OCI-M2 (cell line): ENCODE measurements at regions not wholly inside any gene's neighbourhood (a gene's known extent, or its start where the extent isn't known, plus 50 kb on each side); places are given as distances from the start of the nearest gene placed in this dataset.
"Not testable (repeated sequence)": the region's sequence is repeated elsewhere in the genome, so short reads cannot be mapped to it uniquely, and the experiment has no call there.

ENCODE experiments used
- DNase-seq: peaks from one replicate; lab custom pipeline; 2025; ENCODE audit not compliant: unreplicated experiment; lab: John Stamatoyannopoulos, UW

DNA sequence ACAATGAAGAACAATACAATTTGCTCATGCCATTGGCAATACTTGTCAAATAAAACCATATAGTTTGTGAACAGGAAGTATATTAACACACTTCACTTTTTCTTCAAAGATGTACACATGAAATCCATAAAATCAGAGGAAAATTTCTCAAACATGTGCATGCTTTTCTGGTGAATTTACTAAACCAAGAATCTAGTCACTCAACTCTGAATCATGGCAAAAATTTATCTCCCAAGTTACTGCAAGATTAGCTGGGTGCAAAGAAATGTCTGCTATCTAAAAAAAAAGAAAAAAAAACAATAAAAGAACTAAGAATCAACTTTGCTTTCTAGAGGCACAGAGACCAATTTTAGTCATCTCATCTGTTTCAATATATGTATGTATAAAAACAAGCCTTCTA, 419.2 kb downstream of the NR4A2 start:
- DNase-seq = no peak

DNA sequence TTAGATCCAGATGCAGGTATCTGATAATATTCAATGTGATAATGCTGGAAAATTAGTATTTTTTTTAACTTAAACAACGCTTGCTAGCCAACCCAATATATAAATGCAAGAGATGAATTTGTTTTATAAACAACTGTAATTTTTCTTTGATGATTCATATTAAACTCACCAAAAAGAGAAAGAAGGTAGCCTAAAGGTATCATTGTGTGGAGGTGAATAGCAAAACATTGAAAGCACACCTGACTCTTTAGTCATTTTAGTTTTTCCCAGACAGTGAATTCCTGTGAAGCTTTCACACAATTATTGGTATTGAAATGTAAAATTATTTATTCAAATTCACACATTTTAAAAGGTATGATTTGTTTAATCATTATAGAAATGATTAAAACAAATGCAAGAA, 424.0 kb downstream of the NR4A2 start:
- DNase-seq = no peak

DNA sequence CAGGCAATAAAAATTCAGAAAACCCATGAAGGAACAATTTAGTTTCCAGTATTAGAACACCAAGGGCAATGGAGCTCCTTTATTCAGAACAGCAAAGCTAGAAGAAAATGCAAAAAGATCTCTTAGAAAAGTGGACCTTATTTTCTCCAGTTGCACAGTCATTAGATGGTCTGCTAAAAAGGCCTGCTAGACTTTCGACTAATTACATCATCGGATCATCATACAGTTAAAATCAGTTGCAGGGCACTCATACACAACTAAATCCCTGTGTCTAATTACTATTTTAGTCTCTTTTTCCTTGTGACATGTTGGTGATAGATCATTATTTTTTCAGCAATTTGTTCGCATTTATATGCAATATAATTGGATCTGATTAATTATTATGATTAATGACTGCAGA, 425.3 kb downstream of the NR4A2 start:
- no peak for DNase-seq

DNA sequence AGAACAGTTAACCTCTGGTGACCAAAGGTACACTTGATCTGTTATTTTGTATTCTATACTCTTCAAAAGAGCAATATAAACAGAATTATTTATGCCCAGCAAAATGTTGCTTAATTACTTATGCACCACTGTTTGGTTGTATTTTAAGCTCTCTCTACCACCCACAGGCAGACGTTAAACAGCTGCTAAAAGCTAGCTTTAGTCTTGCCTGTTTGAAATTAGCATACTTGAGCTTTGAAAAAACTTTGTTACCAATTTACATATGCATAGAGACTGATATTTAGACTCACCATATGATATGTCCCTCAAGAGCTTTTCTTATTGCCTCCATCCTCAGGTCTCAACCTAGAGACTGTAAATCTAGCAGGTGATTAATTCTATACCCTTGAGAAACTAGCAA, 426.9 kb downstream of the NR4A2 start:
- no peak for DNase-seq

DNA sequence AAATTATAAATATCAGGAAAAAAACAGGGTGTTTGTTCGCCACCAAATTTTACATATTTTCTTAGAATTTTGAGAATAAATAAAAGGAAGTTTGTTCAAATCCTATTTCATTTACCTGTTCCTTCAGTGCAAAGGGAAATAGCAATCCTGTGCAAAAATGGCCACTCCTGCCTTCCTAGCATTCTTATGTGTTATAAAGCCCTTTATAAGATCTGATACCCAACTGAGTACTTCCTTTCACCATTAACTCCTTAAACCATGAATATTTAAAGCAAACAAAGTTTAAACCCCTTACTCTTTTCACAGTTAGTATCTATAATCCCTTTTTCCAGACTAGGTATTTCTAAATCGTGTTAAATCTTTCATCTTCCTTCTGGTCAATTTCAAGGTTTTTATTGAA, 427.8 kb downstream of the NR4A2 start:
- DNase-seq = no peak

DNA sequence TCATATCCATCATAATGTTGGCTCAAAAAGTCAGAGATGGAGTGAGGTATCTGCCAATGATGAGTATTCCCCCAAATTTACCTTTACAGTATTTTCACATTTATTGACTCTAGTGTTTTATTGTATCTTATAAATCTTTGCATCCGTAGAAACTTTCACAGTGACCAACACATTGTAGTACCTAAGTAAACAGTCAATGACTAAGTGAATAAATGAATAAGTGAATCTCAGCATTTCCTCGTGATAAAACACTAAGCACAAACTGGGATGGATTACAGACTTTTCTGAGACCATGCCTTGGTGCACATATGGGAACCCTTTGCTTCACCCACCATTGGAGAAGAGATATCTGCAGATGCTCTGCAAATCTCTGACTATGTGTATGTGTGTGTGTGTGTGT, 429.9 kb downstream of the NR4A2 start:
- DNase-seq = no peak

DNA sequence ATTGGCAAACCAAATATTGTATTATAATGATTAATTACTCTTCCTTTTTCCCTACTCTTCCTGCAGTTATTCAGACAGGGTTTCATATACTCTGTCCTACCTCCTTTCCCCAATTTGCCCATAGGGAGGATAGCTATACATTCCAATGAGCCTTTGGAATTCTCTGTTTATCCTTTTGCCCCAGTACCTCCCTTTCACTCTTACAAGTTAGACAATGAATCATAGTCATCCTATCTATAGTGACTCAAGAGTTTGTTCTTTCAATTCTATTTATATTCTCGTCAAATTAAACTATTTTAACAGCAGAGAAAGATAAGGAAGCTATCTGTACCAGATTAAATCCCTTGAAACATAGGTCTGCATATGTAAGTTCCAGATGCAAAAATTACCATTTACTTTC, 437.5 kb downstream of the NR4A2 start:
- no peak for DNase-seq

DNA sequence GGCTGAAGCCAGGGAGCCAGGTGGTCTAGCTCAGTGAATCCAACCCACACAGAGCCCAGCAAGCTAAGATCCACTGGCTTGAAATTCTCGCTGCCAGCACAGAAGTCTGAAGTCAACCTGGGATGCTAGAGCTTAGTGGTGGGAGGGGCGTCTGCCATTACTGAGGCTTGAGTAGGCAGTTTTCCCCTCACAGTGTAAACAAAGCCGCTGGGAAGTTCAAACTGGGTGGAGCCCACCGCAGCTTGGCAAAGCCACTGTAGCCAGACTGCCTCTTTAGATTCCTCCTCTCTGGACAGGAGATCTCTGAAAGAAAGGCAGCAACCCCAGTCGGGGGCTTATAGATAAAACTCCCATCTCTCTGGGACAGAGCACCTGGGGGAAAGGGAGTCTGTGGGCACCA, 452.1 kb downstream of the NR4A2 start:
- not testable (repeated sequence) for DNase-seq

DNA sequence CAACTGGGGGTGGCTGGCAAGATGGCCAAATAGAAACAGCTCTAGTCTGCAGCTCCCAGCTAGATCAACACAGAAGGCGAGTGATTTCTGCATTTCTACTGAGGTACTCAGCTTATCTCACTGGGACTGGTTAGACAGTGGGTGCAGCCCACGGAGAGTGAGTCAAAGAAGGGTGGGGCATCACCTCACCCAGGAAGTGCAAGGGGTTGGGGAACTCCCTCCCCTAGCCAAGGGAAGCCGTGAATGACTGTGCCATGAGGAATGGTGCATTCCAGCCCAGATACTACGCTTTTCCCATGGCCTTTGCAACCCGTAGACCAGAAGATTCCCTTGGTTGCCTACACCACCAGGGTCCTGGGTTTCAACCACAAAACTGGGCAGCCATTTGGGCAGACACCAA, 452.6 kb downstream of the NR4A2 start:
- not testable (repeated sequence) for DNase-seq

DNA sequence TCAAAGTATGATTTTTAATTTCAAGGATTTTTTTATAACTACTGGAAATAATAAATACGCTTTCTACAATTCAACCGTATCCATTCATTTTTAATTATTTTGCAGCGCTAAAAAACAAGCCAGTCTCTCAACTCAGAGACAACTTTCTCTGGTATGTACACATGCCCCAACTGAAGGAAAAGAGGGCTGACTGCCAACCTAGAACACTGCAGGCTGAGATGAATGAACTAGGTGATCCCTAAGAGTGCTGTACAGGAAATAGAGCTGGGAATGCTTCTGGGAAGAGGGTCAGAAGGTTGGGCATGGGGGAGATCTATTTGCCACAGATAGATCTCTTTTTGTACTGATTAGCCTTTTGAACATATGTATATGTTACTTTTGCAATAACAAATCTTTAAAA, 460.1 kb downstream of the NR4A2 start:
- no peak for DNase-seq

DNA sequence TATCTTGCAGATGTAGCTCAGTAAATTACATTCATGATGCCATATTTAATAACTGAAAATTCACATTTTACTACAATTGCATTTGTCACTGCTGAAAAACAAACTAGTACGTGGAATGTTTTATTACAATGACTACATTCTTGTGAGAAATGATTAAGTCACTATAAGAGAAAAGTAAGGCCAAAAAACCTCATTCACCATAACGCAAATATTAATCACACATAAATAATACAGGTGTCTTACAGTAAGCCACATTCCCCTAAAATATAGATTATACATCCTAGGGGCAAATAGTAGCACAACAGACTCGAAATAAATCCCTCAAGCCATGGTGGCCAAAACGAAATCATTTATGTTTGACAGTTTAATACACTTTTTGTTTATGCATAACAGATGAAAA, 460.6 kb downstream of the NR4A2 start:
- DNase-seq = no peak

DNA sequence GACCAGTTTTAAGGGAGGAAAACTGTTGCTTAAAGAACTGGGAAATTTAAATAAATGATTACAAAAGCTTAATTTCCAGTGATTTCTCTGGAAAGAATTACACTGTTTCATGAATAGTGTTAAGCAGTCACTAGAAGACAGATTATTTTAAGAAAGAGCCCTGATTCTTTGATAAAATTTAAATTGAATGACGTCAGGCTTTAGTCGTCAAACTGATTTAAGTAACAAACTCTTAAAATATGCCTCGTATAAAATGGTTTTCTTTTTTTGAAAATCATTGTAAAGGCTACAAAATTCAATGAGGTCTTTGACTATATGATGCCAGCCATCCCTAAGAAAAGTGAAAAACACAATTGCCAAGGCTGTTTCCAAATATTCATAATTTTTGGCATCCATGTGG, 465.0 kb downstream of the NR4A2 start:
- DNase-seq = no peak

DNA sequence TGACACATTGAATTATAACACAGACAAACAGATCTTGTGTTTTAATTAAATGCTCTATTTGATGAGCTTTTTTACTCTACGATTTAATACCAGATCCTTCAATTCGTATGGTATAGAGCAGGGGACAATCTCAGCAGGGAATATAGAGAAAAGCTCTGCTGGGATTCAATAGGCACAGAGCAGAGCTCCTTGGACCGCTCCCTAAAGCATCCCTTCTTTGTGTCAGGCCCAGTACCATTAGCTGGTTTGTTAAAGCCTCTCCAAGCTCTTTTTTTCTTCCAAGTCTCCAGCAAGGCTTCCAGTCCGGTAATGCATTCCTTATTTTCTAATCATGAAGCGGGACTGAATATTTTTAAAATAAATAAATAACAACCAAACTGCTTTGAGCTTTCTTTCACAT, 466.0 kb downstream of the NR4A2 start:
- no peak for DNase-seq

DNA sequence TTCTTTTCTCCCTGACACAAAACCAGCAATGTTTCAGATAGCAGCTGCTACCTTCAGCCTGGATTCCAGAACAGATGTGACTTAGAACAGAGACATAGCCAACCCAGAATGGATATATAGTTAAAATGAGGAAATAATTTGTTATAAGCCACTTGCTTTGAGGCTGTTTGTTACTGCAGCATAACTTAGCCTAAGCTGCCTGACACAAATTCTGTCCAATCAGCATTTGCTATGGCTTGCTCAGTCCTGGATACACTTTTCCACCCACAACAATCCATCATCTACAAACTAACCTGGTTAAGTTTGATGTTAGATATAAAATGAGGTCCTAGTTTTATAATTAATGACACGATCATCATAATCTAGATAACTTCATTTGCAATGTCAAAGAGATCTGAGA, 480.4 kb downstream of the NR4A2 start:
- DNase-seq = no peak

DNA sequence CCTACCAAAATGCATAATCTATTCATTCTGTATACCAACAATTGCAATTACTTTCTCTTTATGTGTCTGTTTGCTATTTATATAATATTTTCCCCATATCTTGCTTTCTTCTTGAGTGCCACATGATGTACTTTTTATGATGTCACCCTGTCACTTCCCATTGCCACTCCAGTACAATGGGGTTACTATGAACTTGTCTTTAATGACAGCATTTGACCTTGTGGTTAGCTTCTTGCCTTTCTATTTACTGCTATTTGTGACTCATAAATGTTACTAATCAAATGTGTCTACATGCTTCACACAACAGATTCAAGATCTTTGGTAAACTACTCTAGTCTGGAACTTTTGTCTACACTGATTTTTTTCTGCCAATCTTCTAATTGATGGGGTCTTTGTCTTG, 486.3 kb downstream of the NR4A2 start:
- DNase-seq = no peak

DNA sequence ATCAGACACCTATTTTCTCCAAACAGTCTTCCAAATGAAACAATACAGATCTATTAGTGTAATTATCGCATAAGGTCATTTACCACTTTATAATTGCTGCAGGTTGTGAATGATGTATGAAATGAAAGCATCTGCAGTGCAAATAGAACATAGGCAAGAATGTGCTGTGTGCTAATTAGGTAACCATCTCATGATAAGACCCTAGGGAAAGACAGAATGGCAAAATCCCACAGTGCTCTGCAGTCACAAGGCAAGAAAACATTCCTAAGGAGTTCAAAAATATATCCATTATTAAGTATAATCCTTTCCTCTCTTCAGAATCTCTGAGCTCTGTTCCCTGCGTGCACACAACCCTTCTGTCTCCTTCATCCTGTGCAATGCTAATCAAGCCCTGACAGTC, 488.1 kb downstream of the NR4A2 start:
- DNase-seq = no peak

DNA sequence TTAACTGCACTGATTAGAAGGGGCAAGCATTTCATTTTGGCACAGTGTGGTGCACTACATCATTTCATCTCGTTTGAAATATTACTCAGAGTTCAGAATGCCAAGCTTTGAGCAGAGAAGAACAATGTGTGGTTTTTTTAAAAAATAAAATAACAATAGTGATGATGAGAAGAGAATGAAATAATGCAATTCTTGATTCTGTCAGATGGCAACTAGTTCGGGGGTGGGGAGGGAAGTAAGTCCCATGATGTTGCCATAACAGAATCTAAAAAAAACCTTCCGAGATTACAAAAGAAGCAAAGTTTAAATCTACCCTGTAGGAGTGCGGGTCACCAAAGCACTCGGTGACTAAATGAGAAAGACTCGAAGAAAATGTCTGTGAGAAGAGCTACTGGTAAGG, 490.4 kb downstream of the NR4A2 start:
- DNase-seq = no peak

DNA sequence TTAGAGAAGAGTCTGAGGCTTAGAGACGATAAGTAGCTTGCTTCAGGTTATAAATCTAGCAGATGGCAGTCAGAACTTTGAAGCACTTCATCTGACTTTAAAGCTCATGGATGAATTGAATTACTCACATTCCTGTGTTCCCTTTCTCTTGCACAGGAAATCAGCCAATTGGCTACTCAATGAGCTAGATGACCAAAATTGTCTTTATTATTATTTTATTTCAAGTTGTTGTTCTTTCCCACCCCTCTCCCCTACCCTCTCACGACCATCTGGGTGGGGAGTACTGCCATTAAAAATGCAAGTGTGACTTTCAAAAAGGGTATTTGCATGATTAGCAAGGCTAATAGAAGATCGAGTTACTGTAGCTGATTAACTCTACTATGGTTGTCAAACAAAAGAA, 491.1 kb downstream of the NR4A2 start:
- DNase-seq = no peak

DNA sequence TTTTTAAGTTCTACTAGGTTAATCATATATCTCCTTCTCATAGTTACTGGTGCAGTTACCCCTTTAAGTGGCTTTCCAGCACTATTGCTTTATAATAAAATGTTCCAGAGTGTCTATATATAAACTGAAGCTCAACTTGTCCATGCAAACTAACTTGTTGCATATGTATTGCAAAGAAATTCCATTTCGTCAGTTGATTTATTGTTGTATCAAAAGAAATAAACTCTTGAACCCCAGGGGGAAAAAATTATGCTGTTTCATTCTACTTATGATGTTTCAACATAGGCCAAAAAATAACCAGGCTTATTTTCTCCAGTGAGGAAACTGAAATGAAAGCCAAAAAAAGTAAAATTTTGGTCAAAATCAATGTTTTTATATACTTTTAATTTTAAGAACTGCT, 491.9 kb downstream of the NR4A2 start:
- DNase-seq = no peak

DNA sequence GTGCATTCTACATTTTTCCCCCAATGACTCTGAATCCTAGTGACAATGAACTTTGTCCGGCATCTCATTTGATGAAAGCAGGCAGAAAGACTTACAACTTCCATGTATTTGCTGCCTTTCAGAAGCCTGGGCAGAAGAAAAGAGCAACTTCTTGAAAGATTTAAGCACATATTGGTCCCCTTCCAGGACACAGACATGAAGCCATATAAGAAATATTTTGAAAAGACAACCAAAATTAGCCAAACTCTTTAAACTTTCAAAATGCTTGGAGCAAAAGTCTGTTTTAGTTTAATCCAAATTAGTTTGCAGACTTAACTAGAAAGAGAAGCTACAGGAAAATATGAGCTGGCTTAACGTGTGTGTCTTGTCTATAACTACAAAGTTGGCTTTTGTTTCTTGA, 492.5 kb downstream of the NR4A2 start:
- no peak for DNase-seq

DNA sequence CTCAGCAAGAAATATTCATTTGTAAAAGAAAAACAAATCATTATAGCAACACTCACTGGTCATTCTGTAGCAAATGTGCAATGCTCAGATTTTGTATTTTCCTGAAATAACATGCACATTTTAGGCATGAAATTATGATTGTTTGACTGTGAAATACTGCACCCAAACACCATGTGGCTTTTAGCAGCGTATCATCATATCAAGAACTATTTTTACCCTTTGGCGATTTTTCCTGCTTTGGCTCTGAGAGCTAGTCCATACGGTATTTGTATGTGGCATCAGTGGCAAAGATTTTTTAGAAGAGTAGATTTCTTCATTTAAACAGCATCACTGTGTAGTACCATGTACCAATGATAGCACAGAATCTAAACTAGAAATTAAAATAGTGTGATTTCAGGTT, 493.1 kb downstream of the NR4A2 start:
- no peak for DNase-seq

DNA sequence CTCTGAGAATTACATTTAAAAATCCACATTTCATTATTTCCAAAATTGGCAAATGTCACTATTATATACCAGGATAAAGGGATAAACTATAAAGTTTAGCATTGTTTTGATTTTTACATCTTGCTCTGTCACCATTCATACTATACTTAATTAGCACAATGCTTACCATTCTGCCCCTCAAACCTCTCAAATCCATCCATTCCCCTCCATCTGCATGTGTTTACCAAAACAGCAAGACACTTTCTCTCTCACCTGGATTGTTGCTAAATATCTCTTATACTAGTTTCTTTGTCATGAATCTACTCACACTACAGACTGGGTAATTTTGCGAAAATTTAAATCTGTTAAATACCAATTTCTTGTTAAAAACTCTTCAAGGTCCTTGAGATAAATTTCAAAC, 496.1 kb downstream of the NR4A2 start:
- no peak for DNase-seq

DNA sequence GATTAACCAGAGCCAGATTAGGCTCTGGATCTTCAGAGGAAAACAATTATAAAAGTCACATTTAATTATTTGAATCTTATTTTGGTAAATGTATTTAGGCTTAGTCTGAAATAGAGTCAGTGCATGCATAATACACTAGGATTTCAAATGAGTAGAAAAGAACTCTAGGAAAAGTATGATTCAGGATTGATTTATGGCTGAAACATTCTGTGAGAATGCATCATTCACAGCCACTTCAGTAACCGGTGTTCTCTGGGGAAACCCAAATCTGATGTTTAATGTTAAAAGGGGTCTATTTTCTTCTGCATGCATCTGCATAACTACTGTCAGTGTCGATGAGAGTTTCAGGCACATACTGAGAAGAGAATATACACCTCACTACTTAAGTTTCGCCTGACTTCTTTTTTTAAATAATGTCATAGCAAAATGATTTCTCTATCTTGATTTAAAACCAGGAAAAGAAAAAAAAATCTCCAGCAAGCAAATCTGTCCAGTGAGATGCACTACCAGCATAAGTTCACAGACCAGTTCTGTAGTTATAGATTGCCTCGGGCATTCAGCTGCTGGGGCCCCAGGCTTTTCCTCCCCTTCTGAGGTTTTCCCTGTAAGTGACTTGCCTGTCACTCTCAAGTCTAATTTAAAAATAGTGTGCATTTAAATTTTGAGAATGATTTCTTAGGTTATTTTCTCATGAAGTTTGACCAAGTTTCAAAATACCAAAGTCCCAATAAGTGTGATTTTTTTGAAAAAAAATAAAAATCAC, 501.5 kb downstream of the NR4A2 start:
- DNase-seq = no peak

DNA sequence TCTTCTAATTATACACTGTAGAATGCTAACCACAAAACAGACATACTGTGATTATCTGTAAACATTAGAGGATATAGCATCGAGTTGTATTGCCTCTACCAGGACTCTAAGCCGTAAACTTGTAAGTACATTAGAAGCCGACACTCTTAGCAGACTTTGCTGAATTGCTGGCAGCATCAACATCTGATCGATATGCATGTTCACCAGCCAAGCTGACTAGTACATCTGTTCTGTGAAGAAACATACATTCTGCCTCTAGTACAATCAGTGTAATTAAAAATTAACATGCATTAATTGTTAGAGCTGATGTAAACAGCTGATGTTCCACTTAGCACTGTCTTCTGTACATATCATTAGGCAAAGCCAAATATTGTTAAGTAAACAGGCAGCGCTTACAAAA, 502.2 kb downstream of the NR4A2 start:
- no peak for DNase-seq
